HuH-7 (cell line): ENCODE measurements at regions not wholly inside any gene's neighbourhood (a gene's known extent, or its start where the extent isn't known, plus 50 kb on each side); places are given as distances from the start of the nearest gene placed in this dataset.
"Not testable (repeated sequence)": the region's sequence is repeated elsewhere in the genome, so short reads cannot be mapped to it uniquely, and the experiment has no call there.

Experiments used
- DNase-seq: peaks from one replicate; pipeline ENCODE4 v3.0.0; 2011; ENCODE audit warnings: low spot score

DNA sequence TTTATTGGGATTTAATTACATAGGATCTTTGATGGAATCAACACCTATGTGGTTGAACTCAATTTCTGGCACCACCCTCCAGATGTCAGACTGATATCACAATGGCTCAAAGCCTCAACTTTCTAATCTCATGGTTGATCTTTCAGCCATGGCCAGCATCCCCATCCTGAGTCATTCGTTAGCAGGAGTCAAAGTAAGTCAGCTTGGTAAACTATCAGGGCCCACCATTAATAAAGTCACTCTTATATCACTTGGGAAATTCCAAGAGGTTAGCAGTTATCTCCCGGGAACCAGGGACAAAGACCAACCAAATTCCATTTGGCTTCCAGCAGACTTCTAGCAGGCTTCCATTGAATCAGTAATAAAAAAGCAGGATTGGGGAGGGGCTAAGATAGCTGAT is 50.7 kb upstream of the TNFSF4 start:
- DNase-seq: no peak

DNA sequence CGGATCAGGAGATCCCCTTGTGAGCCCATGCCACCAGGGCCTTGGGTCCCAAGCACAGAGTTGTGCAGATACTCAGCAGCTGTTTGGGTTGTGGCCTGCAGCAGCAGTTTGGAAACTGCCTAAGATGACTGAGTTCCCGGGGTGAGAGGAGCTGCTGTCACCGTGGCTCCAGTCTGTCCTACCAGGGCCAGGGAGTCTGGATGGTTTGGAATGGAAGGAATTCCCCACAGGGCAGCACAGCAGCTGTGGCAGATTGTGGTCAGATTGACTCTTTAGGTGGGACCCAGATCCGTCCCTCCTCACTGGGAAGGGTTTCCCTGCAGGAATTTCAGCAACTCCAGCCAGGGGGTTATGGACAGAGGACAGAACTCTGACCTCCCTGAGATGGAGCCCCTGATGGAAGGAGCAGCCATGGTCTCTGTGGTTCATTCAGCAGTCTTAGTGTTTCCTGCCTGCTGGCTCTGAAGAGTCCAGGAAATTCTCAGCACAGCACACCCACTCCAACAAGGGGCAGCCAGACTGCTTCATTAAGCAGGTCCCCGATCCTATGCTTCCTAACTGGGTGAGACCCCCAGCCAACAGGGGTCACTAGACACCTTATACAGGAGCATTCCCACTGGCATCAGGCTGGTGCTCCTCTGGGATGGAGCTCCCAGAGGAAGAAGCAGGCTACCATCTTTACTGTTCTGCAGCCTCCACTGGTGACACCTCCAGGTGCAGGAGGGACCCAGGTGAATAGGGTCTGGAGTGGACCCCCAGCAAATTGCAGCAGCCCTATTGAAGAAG is 51.5 kb upstream of the TNFSF4 start:
- no peak for DNase-seq

DNA sequence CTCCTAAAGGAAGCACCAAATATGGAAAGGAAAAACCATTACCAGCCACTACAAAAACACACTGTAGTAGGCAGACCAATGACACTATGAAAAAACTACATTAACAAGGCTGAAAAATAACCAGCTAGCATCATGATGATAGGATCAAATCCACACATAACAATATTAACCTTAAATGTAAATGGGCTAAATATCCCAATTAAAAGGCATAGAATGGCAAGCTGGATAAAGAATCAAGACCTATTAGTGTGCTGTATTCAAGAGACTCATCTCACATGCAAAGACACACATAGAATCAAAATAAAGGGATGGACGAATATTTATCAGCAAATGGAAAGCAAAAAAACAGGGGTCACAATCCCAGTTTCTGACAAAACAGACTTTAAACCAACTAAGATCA is 53.2 kb upstream of the TNFSF4 start:
- DNase-seq: not testable (repeated sequence)

DNA sequence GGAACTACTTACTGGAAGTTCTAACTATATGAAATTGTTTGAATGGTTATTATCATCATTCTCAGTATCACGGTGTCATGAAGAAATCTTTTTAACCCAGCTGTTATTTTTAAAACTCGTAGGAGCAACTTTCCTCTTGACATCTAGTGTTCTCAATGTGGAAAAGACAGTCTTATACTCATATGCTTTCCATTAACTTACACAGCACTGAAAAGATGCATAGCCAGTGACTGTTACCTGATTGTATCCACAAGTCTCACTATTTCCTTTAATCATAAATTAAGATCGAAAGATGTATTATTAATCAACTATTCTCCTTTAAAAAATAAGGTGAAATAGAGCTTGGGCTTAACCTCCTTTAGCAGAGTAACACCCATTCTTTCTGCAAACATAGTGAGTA is 59.7 kb upstream of the TNFSF4 start:
- no peak for DNase-seq

DNA sequence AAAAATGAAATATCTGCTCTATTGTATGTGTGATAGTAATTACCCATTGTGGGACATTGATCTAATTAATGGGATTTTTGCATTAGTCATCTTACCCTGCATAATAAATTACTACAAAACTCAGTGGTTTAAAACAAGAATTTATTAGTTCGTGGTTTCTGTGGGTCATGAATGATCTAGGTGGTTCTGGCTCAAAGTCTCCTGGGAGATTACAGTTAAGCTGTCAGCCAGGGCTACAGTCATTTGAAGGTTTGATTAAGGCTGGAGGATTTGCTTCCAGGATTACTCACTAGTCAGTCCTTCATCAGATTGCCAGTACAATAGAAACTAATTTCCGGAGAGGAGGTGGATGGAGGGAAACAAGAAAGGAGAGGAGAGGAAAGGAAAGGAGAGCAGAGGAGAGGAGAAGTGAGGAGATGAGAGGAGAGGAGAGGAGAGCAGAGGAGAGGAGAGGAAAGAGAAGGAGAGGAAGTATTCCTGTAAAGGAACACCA is 60.4 kb upstream of the TNFSF4 start:
- no peak for DNase-seq

DNA sequence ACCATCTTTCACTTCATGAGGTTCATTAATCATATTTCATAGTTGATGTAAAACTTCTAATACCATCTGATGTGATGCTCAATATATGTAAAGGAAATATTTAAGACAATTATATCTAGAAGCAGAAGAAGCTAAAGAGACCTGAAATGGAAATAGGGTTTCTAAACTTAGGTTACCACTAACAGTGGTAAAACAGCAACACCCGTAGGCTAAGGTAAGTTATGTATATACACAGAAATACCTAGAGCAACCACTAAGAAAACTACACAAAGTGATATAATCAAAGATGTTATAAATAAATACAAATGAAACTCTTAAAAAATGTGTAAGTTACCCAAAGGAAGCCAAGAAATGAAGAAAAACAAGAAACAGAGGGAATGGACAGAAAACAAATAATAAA is 61.1 kb upstream of the TNFSF4 start:
- no peak for DNase-seq

DNA sequence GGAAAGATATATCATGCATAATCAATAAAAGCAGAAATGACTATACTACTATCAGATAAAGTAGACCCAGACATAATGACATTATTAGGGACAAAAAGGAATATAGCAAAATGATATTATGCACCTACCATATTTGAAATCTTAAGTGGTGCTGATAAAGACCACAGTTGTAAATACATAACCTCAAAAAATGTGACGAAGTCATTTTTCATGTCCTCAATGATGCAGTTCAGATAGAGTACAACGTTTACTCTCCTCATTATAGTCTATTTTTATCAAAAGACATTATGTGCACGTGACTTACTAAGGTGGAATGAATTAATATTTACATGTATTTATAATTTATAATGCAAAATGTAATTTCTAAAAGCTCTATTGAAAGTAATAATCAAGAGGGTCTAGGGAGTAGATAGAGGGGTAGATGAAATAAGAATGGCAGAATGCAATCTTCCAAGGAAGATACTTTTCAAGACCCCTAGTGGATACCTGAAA is 61.7 kb upstream of the TNFSF4 start:
- DNase-seq: no peak

DNA sequence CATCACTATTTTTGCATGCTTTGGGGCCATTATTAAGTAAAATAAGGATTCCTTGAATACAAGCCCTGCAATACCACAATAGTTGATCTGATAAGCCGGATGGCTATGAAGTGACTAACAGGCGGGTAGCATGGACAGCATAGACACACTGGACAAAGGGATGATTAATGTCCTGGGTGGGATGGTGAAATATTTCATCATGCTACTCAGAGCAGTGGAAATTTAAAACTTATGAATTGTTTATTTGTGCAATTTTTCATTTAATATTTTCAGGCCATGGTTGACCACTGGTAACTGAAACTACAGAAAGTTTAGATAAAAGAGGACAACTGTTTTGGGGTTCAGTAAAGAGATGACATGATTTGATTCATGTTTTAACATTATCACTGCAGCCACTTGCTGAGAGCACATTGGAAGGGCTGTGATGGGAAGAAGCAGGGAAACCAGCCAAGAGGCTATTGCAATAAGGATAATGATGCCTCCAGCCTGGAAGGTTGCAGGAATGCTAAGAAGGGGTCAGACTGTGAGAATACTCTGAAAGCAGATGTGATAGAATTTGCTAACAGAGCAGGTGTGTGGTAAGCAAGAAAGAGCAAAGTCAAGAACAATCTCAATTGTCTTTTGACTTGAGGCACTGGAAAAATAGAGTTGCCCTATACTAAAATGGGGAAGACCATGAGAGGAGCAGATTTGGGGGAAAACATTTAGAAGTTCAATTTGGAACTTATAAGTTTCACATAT is 62.5 kb upstream of the TNFSF4 start:
- no peak for DNase-seq

DNA sequence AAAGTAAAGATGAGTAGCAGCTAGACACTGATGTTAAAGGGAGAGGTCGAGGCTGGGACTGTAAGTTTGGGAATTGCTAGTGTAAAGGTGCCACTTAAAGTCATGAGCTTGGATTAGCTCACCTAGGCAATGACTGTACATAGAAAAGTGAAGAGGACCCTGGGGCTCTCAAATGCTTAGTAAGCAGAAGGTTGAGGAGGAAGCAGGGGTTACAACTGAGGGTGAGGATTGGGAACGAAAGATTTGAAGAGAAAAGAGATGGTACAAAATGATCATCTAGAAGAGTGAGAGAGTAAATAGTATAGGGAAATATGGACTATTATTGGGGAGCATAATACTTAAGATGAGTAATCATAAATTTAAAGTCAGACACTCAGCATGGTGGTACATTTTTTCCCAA is 63.1 kb upstream of the TNFSF4 start:
- DNase-seq: no peak

DNA sequence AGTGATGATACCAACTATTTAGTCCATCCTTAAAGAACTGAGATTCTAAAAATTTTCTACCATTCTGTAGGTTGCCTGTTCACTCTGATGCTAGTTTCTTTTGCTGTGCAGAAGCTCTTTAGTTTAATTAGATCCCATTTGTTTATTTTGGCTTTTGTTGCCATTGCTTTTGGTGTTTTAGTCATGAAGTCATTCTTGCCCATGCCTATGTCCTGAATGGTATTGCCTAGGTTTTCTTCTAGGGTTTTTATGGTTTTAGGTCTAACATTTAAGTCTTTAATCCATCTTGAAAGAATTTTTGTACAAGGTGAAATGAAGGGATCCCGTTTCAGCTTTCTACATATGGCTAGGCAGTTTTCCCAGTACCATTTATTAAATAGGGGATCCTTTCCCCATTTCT is 63.9 kb upstream of the TNFSF4 start:
- not testable (repeated sequence) for DNase-seq

DNA sequence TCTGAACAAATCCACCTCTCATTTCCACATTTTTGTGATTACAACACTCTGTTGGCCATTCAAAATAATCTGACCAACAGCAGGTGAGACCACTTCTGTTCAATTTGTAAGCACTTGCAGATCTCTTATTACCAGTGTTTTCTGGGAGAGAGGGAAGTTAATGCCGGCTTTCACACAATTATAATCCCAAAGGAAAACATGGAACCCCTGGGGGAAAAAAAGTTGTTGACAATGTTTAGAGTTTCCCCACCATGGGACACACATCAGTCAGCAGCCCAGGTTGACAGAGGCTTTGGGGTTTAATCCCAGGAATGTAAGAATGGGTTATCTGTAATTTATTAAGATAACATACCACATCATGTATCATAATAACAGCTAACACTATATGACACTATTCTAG is 68.4 kb upstream of the TNFSF4 start:
- no peak for DNase-seq

DNA sequence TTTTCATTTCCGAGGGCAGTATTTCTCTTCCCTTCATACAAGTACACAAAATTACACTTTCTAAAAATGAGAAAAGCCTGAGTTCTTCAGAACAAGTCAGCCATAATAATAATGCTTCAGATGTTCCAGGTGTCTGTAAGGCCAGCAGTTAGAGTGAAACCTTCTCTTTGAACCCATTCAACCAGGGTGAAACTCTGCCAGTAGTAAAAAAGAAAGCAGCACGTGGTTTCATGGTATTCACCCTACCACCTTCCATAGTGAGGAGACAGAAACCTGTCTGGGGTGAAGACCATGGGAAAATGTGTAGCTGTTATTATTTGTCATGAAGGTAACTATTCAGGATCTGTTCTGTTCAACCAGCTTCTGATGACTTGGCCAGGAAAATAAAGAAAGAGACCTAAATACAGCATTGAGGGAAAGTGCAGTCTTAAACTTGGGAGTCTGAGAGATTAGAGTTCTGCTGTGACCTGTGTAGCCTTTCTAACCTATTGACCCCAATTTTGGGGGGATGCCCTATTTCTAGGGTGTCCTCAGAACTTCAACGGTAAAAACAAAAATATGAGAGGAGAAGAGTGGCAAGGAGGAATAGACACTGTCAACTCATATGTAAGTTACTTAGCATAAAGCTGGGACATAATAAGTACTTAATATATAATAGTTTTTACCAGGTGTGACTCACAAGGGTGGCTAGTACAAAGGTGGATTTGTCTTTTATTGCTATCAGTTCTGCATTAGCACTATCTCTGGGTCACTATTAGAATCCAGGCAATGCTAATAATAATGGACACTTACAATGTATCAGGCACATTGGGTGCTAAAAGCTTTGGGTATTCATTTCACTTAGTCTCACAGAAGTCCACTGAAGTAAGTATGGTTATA is 70.0 kb upstream of the TNFSF4 start:
- DNase-seq: no peak

DNA sequence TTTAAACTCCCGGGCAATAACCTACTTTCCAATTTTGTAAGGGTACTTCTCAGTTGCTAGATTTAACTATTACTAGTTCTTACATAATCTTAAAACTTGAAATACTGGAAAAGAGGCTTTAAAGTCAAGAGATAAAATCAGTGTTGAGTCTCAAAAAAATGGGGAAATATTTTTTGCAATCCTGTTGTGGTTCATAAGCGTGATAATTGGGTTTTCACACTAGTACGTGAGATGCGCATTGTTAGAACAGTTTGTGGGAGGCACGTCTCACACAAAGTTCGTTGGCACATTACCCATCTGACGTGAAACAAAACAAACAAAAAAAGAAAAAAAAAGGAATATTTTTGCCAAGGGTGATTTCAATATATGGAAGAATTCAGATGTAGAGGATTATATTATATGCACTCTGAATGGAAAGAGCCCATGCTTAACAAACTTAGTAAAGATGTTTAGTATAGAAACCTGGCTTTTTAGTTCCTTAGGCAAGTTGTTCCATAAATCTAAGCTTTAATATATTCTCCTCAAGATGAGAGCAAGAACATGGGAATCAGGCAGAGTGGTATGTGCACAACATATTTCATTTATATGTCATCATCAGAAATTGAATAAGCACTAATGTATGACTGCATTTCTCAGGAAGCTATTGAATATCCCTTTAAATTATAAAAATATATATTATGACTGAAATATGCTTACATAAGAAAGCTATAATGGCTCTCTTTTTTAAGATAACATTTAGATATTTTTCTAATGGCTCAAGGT is 73.9 kb upstream of the TNFSF4 start:
- no peak for DNase-seq

DNA sequence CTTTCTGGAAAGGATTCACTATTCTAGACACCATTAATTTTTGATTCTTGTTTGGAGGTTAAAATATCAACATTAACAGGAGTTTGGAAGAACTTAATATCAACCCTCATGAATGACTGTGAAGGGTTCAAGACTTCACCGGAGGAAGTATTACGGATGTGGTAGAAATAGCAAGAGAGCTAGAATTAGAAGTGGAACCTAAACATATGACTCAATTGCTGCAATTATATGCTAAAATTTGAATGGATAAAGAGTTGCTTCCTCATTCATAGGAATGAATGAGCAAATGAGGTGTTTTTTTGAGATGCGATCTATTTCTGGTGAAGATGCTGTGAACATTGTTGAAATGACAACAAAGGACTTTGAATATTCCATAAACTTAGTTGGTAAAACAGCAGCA is 77.9 kb upstream of the TNFSF4 start:
- DNase-seq: no peak

DNA sequence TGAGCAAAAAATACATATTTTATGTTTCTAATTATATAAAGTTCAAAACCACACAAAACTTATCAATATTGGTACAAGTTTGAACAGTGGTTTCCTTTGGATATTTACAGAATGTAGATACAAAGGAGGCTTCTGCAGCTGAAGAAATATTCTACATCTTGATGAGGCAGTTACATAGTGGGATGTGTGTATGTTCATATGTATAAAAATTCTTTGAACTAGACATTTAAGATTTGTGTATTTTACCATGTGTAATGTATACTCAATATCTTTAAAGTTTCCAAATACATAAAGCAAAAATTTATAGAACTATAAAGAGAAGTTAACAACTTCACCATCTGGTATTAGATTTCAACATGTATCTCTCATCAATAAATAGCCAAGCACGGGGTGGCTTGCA is 80.7 kb upstream of the TNFSF4 start:
- DNase-seq: no peak

DNA sequence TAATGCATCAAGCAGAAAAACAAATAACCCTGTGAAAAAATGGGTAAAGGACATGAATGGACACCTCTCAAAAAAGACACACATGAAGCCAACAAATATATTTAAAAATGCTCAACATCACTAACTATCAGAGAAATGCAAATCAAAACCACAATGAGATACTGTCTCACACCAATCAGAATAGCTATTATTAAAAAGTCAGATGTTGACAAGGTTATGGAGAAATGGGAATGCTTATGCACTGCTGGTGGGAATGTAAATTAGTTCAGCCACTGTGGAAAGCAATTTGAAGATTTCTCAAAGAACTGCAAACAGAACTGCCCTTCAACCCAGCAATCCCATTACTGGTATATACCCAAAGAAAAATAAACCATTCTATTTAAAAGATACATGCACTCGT is 86.6 kb upstream of the TNFSF4 start:
- no peak for DNase-seq

DNA sequence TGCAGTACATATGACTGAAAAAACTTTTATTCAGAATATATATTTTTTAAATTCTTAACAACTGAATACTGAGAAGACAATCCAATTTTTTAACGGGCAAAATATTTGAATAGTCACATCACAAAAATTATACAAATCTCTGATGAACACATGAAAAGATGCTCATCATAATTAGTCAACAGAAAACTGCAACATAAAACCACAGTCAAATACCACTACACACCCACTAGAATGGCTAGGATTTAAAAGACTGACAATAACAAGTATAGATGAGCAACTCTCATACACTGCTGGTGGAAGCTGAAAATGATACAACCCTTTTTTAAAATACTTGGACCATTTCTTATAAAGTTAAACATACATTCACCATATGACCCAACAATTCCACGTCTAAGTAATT is 87.7 kb upstream of the TNFSF4 start:
- no peak for DNase-seq

DNA sequence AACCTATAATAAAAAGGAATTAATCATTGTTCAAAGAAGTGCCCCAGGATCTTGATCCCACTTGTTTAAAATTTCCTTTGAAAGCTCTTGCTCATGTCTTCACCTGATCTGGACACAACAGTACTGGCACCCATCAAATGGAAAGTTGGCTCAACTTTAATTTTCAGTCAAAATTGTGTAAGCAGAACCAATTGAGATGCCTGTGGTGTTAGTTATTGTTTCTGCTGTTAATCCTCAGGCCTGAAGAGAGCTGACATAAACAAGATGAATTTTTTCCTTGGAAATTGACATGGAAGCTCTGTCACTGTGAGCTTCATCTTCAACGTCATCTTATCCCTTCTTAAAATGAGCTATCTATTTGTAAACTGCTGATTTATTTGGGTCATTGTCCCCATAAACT is 88.3 kb upstream of the TNFSF4 start:
- no peak for DNase-seq

DNA sequence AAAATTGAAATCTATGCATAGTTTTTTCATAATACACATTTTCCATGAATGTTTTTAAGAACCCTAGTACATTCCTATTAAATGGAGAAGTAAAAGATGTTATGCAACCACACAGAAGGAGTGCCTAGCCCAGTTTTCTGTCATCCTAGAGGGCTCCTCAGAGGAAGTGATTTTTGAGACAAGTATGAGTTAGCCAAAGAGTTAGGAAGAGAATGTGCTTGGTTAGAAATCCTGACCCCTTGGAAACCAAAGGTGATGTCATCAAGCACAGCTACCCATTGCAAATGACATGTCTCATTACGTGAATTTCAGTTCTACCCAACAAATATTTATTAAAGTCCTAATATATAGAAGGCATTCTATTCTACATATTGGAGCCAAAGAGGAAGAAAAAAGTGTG is 88.9 kb upstream of the TNFSF4 start:
- no peak for DNase-seq

DNA sequence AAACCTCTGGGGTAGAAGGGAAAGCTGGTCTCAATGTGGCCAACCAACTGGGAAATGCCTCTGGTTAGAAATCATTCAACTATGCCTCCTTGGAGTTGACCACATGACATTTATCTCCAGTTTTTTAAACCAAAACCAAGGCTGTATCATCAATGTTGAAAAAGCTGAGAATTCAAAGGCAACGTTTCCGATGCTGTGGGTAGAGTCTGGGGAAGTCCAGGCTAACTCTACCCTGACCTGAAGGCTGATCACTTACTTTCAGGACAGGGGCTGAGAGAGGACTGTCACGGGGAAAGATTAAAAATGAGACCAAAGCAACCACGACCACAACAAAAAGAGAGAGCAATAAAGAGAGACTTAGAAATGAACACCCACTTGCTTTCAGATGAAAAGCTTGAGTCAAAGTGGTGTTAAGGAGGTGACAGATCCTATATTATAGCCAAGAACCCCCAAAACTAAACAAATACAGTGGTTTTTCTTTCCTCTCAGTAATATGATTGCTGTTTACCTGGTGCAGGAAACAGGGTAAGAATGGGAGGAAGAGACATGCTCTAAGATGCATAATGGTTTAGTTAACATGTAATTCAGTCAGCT is 90.8 kb upstream of the TNFSF4 start:
- no peak for DNase-seq
